GM10266 (cell line): ENCODE measurements at regions not wholly inside any gene's neighbourhood (a gene's known extent, or its start where the extent isn't known, plus 50 kb on each side); places are given as distances from the start of the nearest gene placed in this dataset.

Experiments
- DNase-seq: peaks from one replicate; pipeline ENCODE4 v3.0.0; 2012; ENCODE audit errors: extremely low spot score
- CTCF ChIP-seq: IDR thresholded peaks from 2 replicates; pipeline ENCODE4 v1.5.1; 2012; ENCODE audit warnings: mild to moderate bottlenecking, low read depth; ENCODE audit not compliant: control insufficient read depth, insufficient read depth; ENCODE audit errors: missing control alignments

DNA sequence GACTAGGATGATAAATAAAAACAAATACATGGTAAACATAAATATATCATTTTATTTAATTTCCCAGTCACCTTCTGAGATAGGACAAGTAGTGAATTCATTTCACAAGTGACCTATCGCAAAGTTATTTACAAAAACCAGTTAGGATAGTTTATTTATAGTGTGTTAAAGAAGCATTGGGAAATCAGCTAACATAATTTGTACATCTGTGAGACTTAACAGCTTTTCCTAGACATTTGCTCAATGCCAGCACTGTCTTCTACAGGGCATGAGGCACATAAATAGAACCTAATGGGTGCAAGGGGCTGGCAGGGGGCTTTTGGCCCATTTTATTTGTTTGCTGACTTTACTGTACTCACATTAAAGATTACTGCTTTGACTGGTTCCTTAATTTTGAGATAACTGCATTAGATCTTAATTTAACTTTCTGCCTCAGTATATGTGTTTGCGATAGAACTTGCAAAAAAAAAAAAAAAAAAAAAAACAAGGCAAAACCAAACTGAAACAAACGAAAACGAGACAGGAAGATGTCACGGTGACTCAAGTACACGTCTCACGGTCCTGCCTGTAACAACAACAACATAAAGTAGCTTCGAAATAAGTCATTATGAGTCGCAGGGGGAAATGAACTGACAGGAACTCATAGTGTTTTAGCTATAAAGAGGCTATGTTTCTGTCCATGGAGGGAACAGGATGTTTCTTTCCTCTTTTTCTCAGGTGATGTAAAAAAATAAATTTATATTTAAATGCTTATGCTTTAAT lies 133.7 kb upstream of the GMDS start:
- no peak for DNase-seq
- no peak for TF ChIP-seq CTCF

GRCh38 chr6:2378046-2378657 lies 132.7 kb upstream of the GMDS start:
- no peak for DNase-seq
- no peak for TF ChIP-seq CTCF

DNA sequence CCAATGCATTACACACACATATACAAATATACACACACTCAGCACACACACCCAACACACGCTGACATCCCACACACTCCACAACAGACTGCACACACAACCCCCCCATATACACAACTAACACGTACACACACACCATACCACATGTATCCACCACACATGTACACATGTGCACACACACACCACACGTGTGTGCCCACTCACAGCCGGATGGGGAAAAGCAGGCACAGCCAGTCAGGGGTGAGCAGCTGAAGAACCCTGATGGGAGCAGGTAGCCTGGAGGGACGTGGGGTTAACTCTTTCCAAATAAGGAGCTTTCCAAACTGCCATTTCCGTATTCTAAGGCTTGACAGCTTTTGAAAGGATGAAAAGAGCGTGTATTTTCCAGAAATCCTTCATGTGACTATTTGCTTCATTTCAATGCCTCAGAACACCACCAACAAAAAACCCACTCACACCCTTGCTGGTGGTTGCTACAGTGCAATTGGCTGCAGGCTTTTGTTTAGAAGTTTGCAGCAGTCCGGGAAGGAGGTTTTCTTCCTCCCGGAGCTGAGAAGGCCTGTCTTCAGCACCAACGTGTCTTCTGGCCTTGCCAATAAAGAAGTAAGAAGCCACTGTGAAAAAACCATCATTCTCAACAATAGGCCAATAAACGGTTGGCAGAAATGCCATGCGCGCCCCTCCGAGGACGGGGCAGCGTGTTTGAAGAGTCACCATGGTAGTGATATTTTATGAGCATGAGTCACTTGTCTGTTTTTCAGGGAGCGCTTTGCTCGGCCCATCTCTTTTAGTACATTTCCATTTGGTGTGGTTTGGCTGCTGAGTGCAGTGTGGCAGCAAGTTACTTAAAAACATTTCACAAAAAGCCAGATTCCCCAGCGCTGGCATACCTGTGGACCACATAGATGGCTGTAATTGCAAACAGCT lies 131.3 kb upstream of the GMDS start:
- DNase-seq: no peak
- TF ChIP-seq CTCF: no peak

GRCh38 chr6:2375443-2375842 lies 130.0 kb upstream of the GMDS start:
- no peak for TF ChIP-seq CTCF
- no peak for DNase-seq

- no peak for TF ChIP-seq CTCF
- DNase-seq: no peak
These were observed 124.2 kb upstream of the GMDS start for GRCh38 chr6:2369606-2370005.

DNA sequence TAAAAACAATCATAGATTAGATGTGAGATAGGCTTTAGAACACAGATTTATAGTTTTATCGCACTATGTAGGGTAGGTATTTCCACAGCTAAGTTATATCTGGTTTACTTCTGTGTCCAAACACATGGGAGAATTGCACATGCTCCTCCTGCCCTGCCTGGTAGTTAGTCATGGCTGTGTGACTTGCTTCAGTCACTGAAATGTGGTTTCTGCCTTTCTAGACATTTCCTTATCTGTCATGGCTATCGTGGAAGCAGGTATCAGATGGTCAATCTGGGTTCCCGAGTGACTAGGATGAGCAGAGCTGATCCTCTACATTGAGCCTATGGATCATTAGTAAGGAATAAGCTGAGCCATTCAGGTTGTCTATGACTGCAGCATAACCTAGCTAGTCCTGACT lies 117.8 kb upstream of the GMDS start:
- DNase-seq: no peak
- no peak for TF ChIP-seq CTCF

GRCh38 chr6:2361195-2361594 lies 115.8 kb upstream of the GMDS start:
- no peak for TF ChIP-seq CTCF
- DNase-seq: no peak
